ENCODE measurements at regions not wholly inside any gene's neighbourhood (a gene's known extent, or its start where the extent isn't known, plus 50 kb on each side); places are given as distances from the start of the nearest gene placed in this dataset.

DNA sequence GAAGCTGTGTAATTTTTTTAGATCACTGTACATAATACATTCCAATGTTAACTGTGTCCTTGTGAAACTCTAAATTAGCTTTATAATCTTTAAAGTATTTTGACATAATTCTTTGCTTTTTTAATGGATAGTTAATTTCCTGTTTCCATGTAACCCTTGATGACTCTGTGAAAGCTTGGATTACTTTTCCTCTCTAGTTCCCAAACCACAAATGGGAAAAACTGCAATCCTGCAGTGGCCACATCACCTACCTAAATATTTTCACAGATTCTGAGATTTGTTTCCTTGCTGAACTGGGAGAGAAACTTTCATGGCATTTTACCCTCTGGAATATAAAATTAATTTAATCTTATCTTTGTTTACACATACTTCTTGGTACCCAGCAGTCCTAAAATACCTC is 161.6 kb upstream of the CCDC68 start:
- Mint-ChIP-seq H3K27me3 (ENCODE audit: low read depth) (peaks cover 3% of the 10 kb centered on the region), H3K4me3 (no peak overlapping the region), H3K36me3 (ENCODE audit: low read depth) (no peaks in the 10 kb centered on the region), H3K9me3 (no peaks in the 10 kb centered on the region), H3K4me1 (peaks cover 4% of the 10 kb centered on the region), H3K27ac (no peak overlapping the region)
- TF ChIP-seq, protein P1, sequence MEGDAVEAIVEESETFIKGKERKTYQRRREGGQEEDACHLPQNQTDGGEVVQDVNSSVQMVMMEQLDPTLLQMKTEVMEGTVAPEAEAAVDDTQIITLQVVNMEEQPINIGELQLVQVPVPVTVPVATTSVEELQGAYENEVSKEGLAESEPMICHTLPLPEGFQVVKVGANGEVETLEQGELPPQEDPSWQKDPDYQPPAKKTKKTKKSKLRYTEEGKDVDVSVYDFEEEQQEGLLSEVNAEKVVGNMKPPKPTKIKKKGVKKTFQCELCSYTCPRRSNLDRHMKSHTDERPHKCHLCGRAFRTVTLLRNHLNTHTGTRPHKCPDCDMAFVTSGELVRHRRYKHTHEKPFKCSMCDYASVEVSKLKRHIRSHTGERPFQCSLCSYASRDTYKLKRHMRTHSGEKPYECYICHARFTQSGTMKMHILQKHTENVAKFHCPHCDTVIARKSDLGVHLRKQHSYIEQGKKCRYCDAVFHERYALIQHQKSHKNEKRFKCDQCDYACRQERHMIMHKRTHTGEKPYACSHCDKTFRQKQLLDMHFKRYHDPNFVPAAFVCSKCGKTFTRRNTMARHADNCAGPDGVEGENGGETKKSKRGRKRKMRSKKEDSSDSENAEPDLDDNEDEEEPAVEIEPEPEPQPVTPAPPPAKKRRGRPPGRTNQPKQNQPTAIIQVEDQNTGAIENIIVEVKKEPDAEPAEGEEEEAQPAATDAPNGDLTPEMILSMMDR (IDR thresholded peaks at IDR 0.05; ENCODE audit: unreplicated experiment in 3 of 3), result no peak

GRCh38 chr18:55119434-55119833 is 160.2 kb upstream of the CCDC68 start:
- Mint-ChIP-seq H3K4me1 (peaks cover 4% of the 10 kb centered on the region), H3K36me3 (ENCODE audit: low read depth) (no peaks in the 10 kb centered on the region), H3K27me3 (ENCODE audit: low read depth) (peaks cover 3% of the 10 kb centered on the region), H3K4me3 (no peak overlapping the region), H3K27ac (peak overlapping the region in 1 of 3 experiments; percentile 6), H3K9me3 (no peaks in the 10 kb centered on the region)
- TF ChIP-seq, protein P1 (IDR thresholded peaks at IDR 0.05; ENCODE audit: unreplicated experiment in 3 of 3), result no peak

- Mint-ChIP-seq H3K27ac (peak overlapping the region in 1 of 3 experiments; percentile 6), H3K4me3 (no peak overlapping the region), H3K27me3 (ENCODE audit: low read depth) (peaks cover 3% of the 10 kb centered on the region), H3K9me3 (no peaks in the 10 kb centered on the region), H3K36me3 (ENCODE audit: low read depth) (no peaks in the 10 kb centered on the region), H3K4me1 (peaks cover 4% of the 10 kb centered on the region)
- TF ChIP-seq, protein P1 (IDR thresholded peaks at IDR 0.05; ENCODE audit: unreplicated experiment in 3 of 3), result no peak
Measured at GRCh38 chr18:55119016-55119415, 159.8 kb upstream of the CCDC68 start.

GRCh38 chr18:55116863-55117262 is 157.6 kb upstream of the CCDC68 start:
- peaks cover 4% of the 10 kb centered on the region for H3K4me1 Mint-ChIP-seq
- H3K9me3 Mint-ChIP-seq, result no peaks in the 10 kb centered on the region
- TF ChIP-seq, protein P1 (IDR thresholded peaks at IDR 0.05; ENCODE audit: unreplicated experiment in 3 of 3), result no peak
- peaks cover 3% of the 10 kb centered on the region for H3K27me3 Mint-ChIP-seq (ENCODE audit: low read depth)
- H3K4me3 Mint-ChIP-seq, result no peak overlapping the region
- H3K36me3 Mint-ChIP-seq (ENCODE audit: low read depth), result no peaks in the 10 kb centered on the region
- peak overlapping the region in 2 of 3 experiments; percentile 10 to 25 for H3K27ac Mint-ChIP-seq

DNA sequence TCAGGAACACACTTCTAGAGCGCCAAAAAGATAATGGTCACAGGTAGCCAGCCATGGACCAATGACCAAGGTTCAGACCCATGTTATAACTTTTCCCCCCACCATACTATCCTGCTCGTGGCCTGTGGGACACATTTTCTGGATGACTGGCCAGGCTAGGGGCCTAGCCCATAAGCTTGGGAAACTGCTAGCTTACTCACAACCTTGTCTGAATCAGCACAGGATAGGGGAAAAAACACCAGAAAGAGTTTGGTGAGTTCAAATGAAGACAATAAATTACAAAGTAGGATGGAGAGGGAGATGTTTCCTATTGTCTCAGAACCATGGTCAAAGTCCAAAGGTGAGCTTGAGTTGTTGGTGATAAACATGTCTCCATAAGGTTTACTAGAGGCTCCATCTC is 156.3 kb upstream of the CCDC68 start:
- Mint-ChIP-seq H3K9me3 (no peaks in the 10 kb centered on the region), H3K4me3 (no peak overlapping the region), H3K4me1 (peaks cover 4% of the 10 kb centered on the region), H3K27me3 (ENCODE audit: low read depth) (peaks cover 4% of the 10 kb centered on the region), H3K27ac (no peak overlapping the region), H3K36me3 (ENCODE audit: low read depth) (no peaks in the 10 kb centered on the region)
- TF ChIP-seq, protein P1 (IDR thresholded peaks at IDR 0.05; ENCODE audit: unreplicated experiment in 3 of 3), result no peak

- Mint-ChIP-seq H3K27ac (peak overlapping the region in 1 of 3 experiments; percentile 54), H3K9me3 (no peaks in the 10 kb centered on the region), H3K4me3 (no peak overlapping the region), H3K36me3 (ENCODE audit: low read depth) (no peaks in the 10 kb centered on the region), H3K4me1 (peaks cover 4% of the 10 kb centered on the region), H3K27me3 (ENCODE audit: low read depth) (peaks cover 7% of the 10 kb centered on the region)
- TF ChIP-seq, protein P1 (IDR thresholded peaks at IDR 0.05; ENCODE audit: unreplicated experiment in 3 of 3), result no peak
Measured at GRCh38 chr18:55114876-55115275, 155.6 kb upstream of the CCDC68 start.
